Hepatocyte (in vitro differentiated cells): ENCODE measurements at regions not wholly inside any gene's neighbourhood (a gene's known extent, or its start where the extent isn't known, plus 50 kb on each side); places are given as distances from the start of the nearest gene placed in this dataset.

Experiments
- DNase-seq: peaks from one replicate; pipeline ENCODE4 v3.0.0-alpha.2; 2016; ENCODE audit warnings: low spot score
- H2AFZ ChIP-seq: fragments of 200-600 bp; sonication (generic); 2 replicates; pipeline ENCODE4 v1.6.0; 2016; ENCODE audit warnings: antibody characterized with exemption, mild to moderate bottlenecking
- H3K27ac ChIP-seq: fragments of 200-600 bp; sonication (generic); 2 replicates; pipeline ENCODE4 v1.5.1; 2016; ENCODE audit warnings: mild to moderate bottlenecking
- H3K27me3 ChIP-seq: fragments of 200-600 bp; sonication (generic); 2 replicates; pipeline ENCODE4 v1.6.1; 2016
- H3K36me3 ChIP-seq: fragments of 200-600 bp; sonication (generic); replicated peaks from 2 replicates; pipeline ENCODE4 v1.5.1; 2016; ENCODE audit warnings: low read depth; ENCODE audit not compliant: insufficient read depth
- H3K4me1 ChIP-seq: fragments of 200-600 bp; sonication (generic); 2 replicates; pipeline ENCODE4 v1.5.1; 2016; ENCODE audit warnings: mild to moderate bottlenecking, moderate library complexity; ENCODE audit not compliant: insufficient read depth
- H3K4me2 ChIP-seq: fragments of 200-600 bp; sonication (generic); 2 replicates; pipeline ENCODE4 v1.6.0; 2016
- H3K4me3 ChIP-seq: fragments of 200-600 bp; sonication (generic); 2 replicates; pipeline ENCODE4 v1.5.1; 2016; ENCODE audit warnings: mild to moderate bottlenecking
- H3K79me2 ChIP-seq: fragments of 200-600 bp; sonication (generic); 2 replicates; pipeline ENCODE4 v1.6.0; 2017; ENCODE audit warnings: mild to moderate bottlenecking
- H3K9me2 ChIP-seq: fragments of 200-600 bp; sonication (generic); replicated peaks from 2 replicates; pipeline ENCODE4 v1.6.0; 2017; ENCODE audit warnings: mild to moderate bottlenecking; ENCODE audit not compliant: insufficient read depth
- H3K9me3 ChIP-seq: fragments of 200-600 bp; sonication (generic); 2 replicates; pipeline ENCODE4 v1.5.1; 2016; ENCODE audit warnings: low read depth, mild to moderate bottlenecking
- H4K20me1 ChIP-seq: fragments of 200-600 bp; sonication (generic); 2 replicates; pipeline ENCODE4 v1.6.0; 2016; ENCODE audit warnings: mild to moderate bottlenecking; ENCODE audit not compliant: insufficient read depth, poor library complexity, severe bottlenecking
- CTCF ChIP-seq: fragments of 200-600 bp; sonication (generic); IDR thresholded peaks from 2 replicates; pipeline ENCODE4 v1.5.1; 2016; ENCODE audit warnings: antibody characterized with exemption, mild to moderate bottlenecking; ENCODE audit not compliant: poor library complexity
- EZH2 ChIP-seq: fragments of 200-600 bp; sonication (generic); IDR thresholded peaks from 2 replicates; pipeline ENCODE4 v1.6.1; 2016; ENCODE audit warnings: antibody characterized with exemption, mild to moderate bottlenecking, borderline replicate concordance
- EZH2phosphoT487 ChIP-seq: fragments of 200-600 bp; sonication (generic); IDR thresholded peaks from one replicate; pipeline ENCODE4 v1.6.1; 2018; ENCODE audit warnings: antibody characterized with exemption, mild to moderate bottlenecking, low read depth, moderate library complexity; ENCODE audit not compliant: unreplicated experiment, severe bottlenecking
- WGBS: methylation state at CpG from one replicate; pipeline ENCODE4 v1.1.6; 2016; ENCODE audit warnings: low lambda C conversion rate; ENCODE audit errors: missing lambda C conversion rate; 5-methylcytosine and 5-hydroxymethylcytosine counted together

- no peak overlapping the region for H3K4me3 ChIP-seq
- no peak for TF ChIP-seq EZH2phosphoT487
- TF ChIP-seq EZH2, result no peak
- TF ChIP-seq CTCF, result no peak
- H3K9me3 ChIP-seq, result no peaks in the 10 kb centered on the region
- H3K27ac ChIP-seq, result no peak overlapping the region
- 87% methylated on average over 11 of the region's 11 CpGs for WGBS
- no peaks in the 10 kb centered on the region for H3K79me2 ChIP-seq
- DNase-seq, result no peak
- H3K9me2 ChIP-seq, result no peaks in the 10 kb centered on the region
- H3K4me2 ChIP-seq, result no peak overlapping the region
- H3K27me3 ChIP-seq, result no peaks in the 10 kb centered on the region
- H3K36me3 ChIP-seq, result no peaks in the 10 kb centered on the region
- no peaks in the 10 kb centered on the region for H3K4me1 ChIP-seq
- H4K20me1 ChIP-seq, result no peaks in the 10 kb centered on the region
- H2AFZ ChIP-seq, result no peak overlapping the region
Measured at GRCh38 chr5:6108981-6109825, 269.1 kb downstream of the MED10 start.

GRCh38 chr5:6108540-6108848 is 269.9 kb downstream of the MED10 start:
- H3K9me3 ChIP-seq, result no peaks in the 10 kb centered on the region
- H3K27me3 ChIP-seq, result no peaks in the 10 kb centered on the region
- H3K36me3 ChIP-seq, result no peaks in the 10 kb centered on the region
- H3K9me2 ChIP-seq, result no peaks in the 10 kb centered on the region
- no peak overlapping the region for H3K4me3 ChIP-seq
- no peak for DNase-seq
- no peak overlapping the region for H3K4me2 ChIP-seq
- H2AFZ ChIP-seq, result no peak overlapping the region
- no peak for TF ChIP-seq CTCF
- no peak for TF ChIP-seq EZH2
- TF ChIP-seq EZH2phosphoT487, result no peak
- H4K20me1 ChIP-seq, result no peaks in the 10 kb centered on the region
- WGBS, result 84% methylated on average over 5 of the region's 5 CpGs
- H3K79me2 ChIP-seq, result no peaks in the 10 kb centered on the region
- H3K27ac ChIP-seq, result no peak overlapping the region
- H3K4me1 ChIP-seq, result no peaks in the 10 kb centered on the region

DNA sequence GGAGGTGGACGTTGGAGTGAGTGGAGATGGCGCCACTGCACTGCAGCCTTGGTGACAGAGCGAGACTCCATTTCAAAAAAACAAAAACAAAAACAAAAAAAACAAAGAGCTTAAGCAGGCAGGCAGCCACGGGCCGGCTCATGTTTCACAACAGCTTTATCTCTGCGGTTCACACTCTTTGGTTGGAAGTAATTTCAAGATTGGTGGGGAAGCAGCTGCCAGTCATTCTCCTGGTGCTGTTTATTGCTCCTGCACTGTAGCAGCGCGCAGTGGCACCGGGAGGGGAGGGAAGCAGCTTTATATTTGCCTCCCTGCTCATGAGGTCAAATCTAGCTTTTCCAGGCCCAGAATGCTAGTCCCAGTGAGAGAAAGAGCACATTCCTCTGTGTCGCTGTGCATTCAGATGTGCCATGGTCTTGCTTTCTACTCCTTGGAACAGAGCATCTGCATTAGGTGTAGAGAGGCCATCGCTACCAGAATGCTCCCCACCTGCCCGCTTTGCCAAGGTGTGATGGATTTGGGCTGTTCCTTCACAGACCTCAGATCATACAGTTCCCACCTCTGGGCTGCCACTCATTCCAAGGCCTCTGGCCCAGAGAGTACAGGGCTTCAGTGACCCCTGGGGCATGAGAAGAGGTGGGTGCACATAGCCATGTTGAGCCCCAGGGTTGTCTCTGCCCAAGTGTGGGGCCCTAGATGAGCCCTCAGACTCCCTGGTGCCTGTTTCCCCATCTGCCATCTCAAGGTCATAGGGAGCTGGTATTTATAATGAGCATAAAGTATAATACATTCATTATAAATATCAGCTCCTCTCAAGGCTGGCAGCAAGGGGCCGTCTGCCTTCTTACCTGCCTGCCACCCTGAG is 270.4 kb downstream of the MED10 start:
- H4K20me1 ChIP-seq, result no peaks in the 10 kb centered on the region
- H3K4me3 ChIP-seq, result no peak overlapping the region
- DNase-seq, result no peak
- H2AFZ ChIP-seq, result no peak overlapping the region
- H3K36me3 ChIP-seq, result no peaks in the 10 kb centered on the region
- no peaks in the 10 kb centered on the region for H3K27me3 ChIP-seq
- H3K27ac ChIP-seq, result no peak overlapping the region
- WGBS, result 77% methylated on average over 13 of the region's 13 CpGs
- no peaks in the 10 kb centered on the region for H3K79me2 ChIP-seq
- H3K4me2 ChIP-seq, result no peak overlapping the region
- no peak for TF ChIP-seq CTCF
- TF ChIP-seq EZH2, result no peak
- TF ChIP-seq EZH2phosphoT487, result no peak
- H3K4me1 ChIP-seq, result no peaks in the 10 kb centered on the region
- H3K9me2 ChIP-seq, result no peaks in the 10 kb centered on the region
- H3K9me3 ChIP-seq, result no peaks in the 10 kb centered on the region
